ENCODE measurements at regions not wholly inside any gene's neighbourhood (a gene's known extent, or its start where the extent isn't known, plus 50 kb on each side); places are given as distances from the start of the nearest gene placed in this dataset.
A peak's percentile ranks its signal among the peaks of the same experiment; 100 is the strongest.
"Not testable (repeated sequence)": the region's sequence is repeated elsewhere in the genome, so short reads cannot be mapped to it uniquely, and the experiment has no call there.

DNA sequence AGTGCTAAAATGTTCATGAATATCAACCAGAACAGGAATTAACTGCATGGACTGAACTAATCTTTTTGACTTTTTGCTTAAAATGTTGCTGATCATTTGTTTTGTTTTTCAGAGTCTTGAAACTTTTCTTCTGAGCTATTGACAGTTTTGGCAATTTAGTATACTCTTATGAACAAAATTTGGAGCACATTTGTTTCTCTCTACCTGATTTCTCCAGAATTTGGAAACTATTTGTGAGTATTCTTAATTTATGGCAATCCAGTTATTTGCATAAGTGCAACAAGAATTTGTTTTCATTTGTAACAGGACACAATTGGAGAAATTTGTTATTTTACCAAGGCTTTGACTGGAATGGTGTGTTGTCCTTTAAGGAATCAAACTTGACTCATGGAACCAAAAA is 107.4 kb downstream of the RTP4 start:
- not testable (repeated sequence) for H3K36me3 ChIP-seq (ENCODE audit: insufficient read depth, low read length); H3K4me1 ChIP-seq (ENCODE audit: insufficient read depth, low read length); H3K27me3 ChIP-seq (ENCODE audit: insufficient read depth, low read length); H3K27ac ChIP-seq (ENCODE audit: low read depth, low read length); H3K9ac ChIP-seq (ENCODE audit: low read depth, low read length); H3K4me3 ChIP-seq (ENCODE audit: low read length)
- peaks cover 63% of the 10 kb centered on the region for H3K9me3 ChIP-seq (ENCODE audit: insufficient read depth, low read depth, low read length)

GRCh38 chr3:187473778-187474406 is 105.7 kb downstream of the RTP4 start:
- H3K9me3 ChIP-seq (ENCODE audit: insufficient read depth, low read depth, low read length) = peaks cover 59% of the 10 kb centered on the region
- 100% methylated on average over 1 of the region's 1 CpG for WGBS

GRCh38 chr3:187466306-187466705 is 98.1 kb downstream of the RTP4 start:
- H3K36me3 ChIP-seq (ENCODE audit: insufficient read depth, low read length); H3K27me3 ChIP-seq (ENCODE audit: insufficient read depth, low read length); H3K4me3 ChIP-seq (ENCODE audit: low read length); H3K9me3 ChIP-seq (ENCODE audit: insufficient read depth, low read depth, low read length): not testable (repeated sequence)
- Histone ChIP-seq H3K4me1 (ENCODE audit: insufficient read depth, low read length) (peaks cover 17% of the 10 kb centered on the region), H3K27ac (ENCODE audit: low read depth, low read length) (peak overlapping the region; percentile 93), H3K9ac (ENCODE audit: low read depth, low read length) (peak overlapping the region; percentile 72)
- WGBS = 9% methylated on average over 7 of the region's 7 CpGs

More at GRCh38 chr3:187473778-187474406, 105.7 kb downstream of the RTP4 start:
- Histone ChIP-seq H3K36me3 (ENCODE audit: insufficient read depth, low read length) (no peaks in the 10 kb centered on the region), H3K9ac (ENCODE audit: low read depth, low read length) (no peak overlapping the region), H3K27ac (ENCODE audit: low read depth, low read length) (no peak overlapping the region), H3K27me3 (ENCODE audit: insufficient read depth, low read length) (no peaks in the 10 kb centered on the region), H3K4me3 (ENCODE audit: low read length) (0 out of 2 replicates have a peak overlapping the region, but pooled peaks have one; percentile 19), H3K4me1 (ENCODE audit: insufficient read depth, low read length) (no peaks in the 10 kb centered on the region)

- no peak overlapping the region; the same call in 1 of the 2 replicates for H3K4me3 ChIP-seq (ENCODE audit: low read length)
Measured at GRCh38 chr3:187465503-187465902, 97.3 kb downstream of the RTP4 start.

DNA sequence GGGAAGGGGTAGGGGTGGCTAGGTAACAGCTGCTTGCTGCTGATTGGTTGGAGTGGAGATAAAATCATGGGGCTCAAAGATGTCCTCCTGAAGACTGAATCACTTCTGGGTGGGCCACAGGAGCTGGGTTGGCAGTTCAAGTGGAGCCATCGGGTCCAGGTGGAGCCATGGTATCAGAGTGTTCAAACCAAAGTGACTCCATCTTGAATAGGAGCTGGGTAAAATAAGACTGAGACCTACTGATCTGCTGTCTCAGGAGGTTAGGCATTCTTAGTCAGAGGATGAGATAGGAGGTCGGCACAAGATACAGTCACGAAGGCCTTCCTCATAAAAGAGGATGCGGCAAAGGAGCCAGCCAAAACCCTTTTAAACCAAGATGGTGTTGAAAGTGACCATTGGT is 96.5 kb downstream of the RTP4 start:
- H3K9me3 ChIP-seq (ENCODE audit: insufficient read depth, low read depth, low read length) = no peaks in the 10 kb centered on the region
- peak overlapping the region; percentile 93 for H3K27ac ChIP-seq (ENCODE audit: low read depth, low read length)

More at GRCh38 chr3:187465503-187465902, 97.3 kb downstream of the RTP4 start:
- Histone ChIP-seq H3K9ac (ENCODE audit: low read depth, low read length) (peak overlapping the region; percentile 72), H3K36me3 (ENCODE audit: insufficient read depth, low read length) (no peaks in the 10 kb centered on the region), H3K9me3 (ENCODE audit: insufficient read depth, low read depth, low read length) (no peaks in the 10 kb centered on the region), H3K27me3 (ENCODE audit: insufficient read depth, low read length) (no peaks in the 10 kb centered on the region), H3K4me1 (ENCODE audit: insufficient read depth, low read length) (peaks cover 17% of the 10 kb centered on the region), H3K27ac (ENCODE audit: low read depth, low read length) (peak overlapping the region; percentile 93)
- 15% methylated on average over 4 of the region's 4 CpGs for WGBS

DNA sequence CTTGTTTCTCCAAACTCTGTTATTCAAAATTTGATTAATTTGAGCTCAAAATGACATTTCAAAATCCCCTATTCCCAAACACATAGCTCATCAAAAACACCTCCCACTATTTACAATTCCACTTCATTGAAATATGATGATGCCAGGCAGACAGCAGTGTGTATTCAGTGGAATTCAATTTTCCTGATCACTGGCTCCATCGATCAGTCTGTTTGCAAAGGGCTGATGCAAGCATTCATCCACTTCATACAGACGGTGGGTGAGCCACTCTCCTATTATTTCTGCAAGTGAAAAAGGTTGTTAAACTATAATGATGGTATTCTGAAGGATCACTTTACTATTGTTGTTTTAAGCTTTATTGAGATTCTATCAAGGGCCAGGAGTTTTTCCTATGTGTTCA is 90.7 kb downstream of the RTP4 start:
- no peaks in the 10 kb centered on the region; the same call in 1 of the 2 replicates for H3K4me1 ChIP-seq (ENCODE audit: insufficient read depth, low read length)
- no peaks in the 10 kb centered on the region for H3K27me3 ChIP-seq (ENCODE audit: insufficient read depth, low read length)
- no peak overlapping the region for H3K27ac ChIP-seq (ENCODE audit: low read depth, low read length)
- H3K4me3 ChIP-seq (ENCODE audit: low read length) = no peak overlapping the region
- H3K9ac ChIP-seq (ENCODE audit: low read depth, low read length) = no peak overlapping the region
- no peaks in the 10 kb centered on the region for H3K36me3 ChIP-seq (ENCODE audit: insufficient read depth, low read length)
- H3K9me3 ChIP-seq (ENCODE audit: insufficient read depth, low read depth, low read length) = no peaks in the 10 kb centered on the region
- 97% methylated on average over 2 of the region's 2 CpGs for WGBS

More for the DNA sequence above, 96.5 kb downstream of the RTP4 start:
- WGBS = 93% methylated on average over 4 of the region's 4 CpGs
- no peak overlapping the region for H3K4me3 ChIP-seq (ENCODE audit: low read length)
- peaks cover 17% of the 10 kb centered on the region for H3K4me1 ChIP-seq (ENCODE audit: insufficient read depth, low read length)
- H3K27me3 ChIP-seq (ENCODE audit: insufficient read depth, low read length) = no peaks in the 10 kb centered on the region
- no peak overlapping the region for H3K9ac ChIP-seq (ENCODE audit: low read depth, low read length)
- H3K36me3 ChIP-seq (ENCODE audit: insufficient read depth, low read length) = no peaks in the 10 kb centered on the region

- no peak overlapping the region for H3K9ac ChIP-seq (ENCODE audit: low read depth, low read length)
- no peaks in the 10 kb centered on the region for H3K9me3 ChIP-seq (ENCODE audit: insufficient read depth, low read depth, low read length)
- 97% methylated on average over 2 of the region's 2 CpGs for WGBS
Measured at GRCh38 chr3:187458383-187458782, 90.2 kb downstream of the RTP4 start.

GRCh38 chr3:187456250-187456649 is 88.1 kb downstream of the RTP4 start:
- WGBS = 82% methylated on average over 1 of the region's 1 CpG
- H3K27me3 ChIP-seq (ENCODE audit: insufficient read depth, low read length) = no peaks in the 10 kb centered on the region

More at GRCh38 chr3:187458383-187458782, 90.2 kb downstream of the RTP4 start:
- Histone ChIP-seq H3K36me3 (ENCODE audit: insufficient read depth, low read length) (no peaks in the 10 kb centered on the region), H3K27ac (ENCODE audit: low read depth, low read length) (no peak overlapping the region), H3K4me1 (ENCODE audit: insufficient read depth, low read length) (no peaks in the 10 kb centered on the region; the same call in 1 of the 2 replicates), H3K4me3 (ENCODE audit: low read length) (no peak overlapping the region), H3K27me3 (ENCODE audit: insufficient read depth, low read length) (no peaks in the 10 kb centered on the region)

GRCh38 chr3:187454085-187454815 is 86.1 kb downstream of the RTP4 start:
- H3K27me3 ChIP-seq (ENCODE audit: insufficient read depth, low read length) = no peaks in the 10 kb centered on the region
- no peak overlapping the region for H3K27ac ChIP-seq (ENCODE audit: low read depth, low read length)
- H3K9ac ChIP-seq (ENCODE audit: low read depth, low read length) = no peak overlapping the region
- no peaks in the 10 kb centered on the region for H3K36me3 ChIP-seq (ENCODE audit: insufficient read depth, low read length)
- H3K9me3 ChIP-seq (ENCODE audit: insufficient read depth, low read depth, low read length) = peaks cover 12% of the 10 kb centered on the region
- H3K4me1 ChIP-seq (ENCODE audit: insufficient read depth, low read length) = peaks cover 14% of the 10 kb centered on the region
- no peak overlapping the region for H3K4me3 ChIP-seq (ENCODE audit: low read length)
- whole genome bisulfite sequencing = 63% methylated on average over 6 of the region's 6 CpGs

More at GRCh38 chr3:187456250-187456649, 88.1 kb downstream of the RTP4 start:
- H3K27ac ChIP-seq (ENCODE audit: low read depth, low read length) = no peak overlapping the region
- no peak overlapping the region for H3K9ac ChIP-seq (ENCODE audit: low read depth, low read length)
- H3K4me3 ChIP-seq (ENCODE audit: low read length) = no peak overlapping the region
- H3K36me3 ChIP-seq (ENCODE audit: insufficient read depth, low read length) = no peaks in the 10 kb centered on the region
- peaks cover 12% of the 10 kb centered on the region for H3K9me3 ChIP-seq (ENCODE audit: insufficient read depth, low read depth, low read length)
- peaks cover under 1% of the 10 kb centered on the region; the same call in 1 of the 2 replicates for H3K4me1 ChIP-seq (ENCODE audit: insufficient read depth, low read length)

- Histone ChIP-seq H3K9ac (ENCODE audit: low read depth, low read length) (no peak overlapping the region), H3K27me3 (ENCODE audit: insufficient read depth, low read length) (no peaks in the 10 kb centered on the region), H3K9me3 (ENCODE audit: insufficient read depth, low read depth, low read length) (peaks cover 12% of the 10 kb centered on the region), H3K4me3 (ENCODE audit: low read length) (no peak overlapping the region), H3K36me3 (ENCODE audit: insufficient read depth, low read length) (no peaks in the 10 kb centered on the region), H3K4me1 (ENCODE audit: insufficient read depth, low read length) (peaks cover 15% of the 10 kb centered on the region), H3K27ac (ENCODE audit: low read depth, low read length) (0 out of 2 replicates have a peak overlapping the region, but pooled peaks have one; percentile 15)
- WGBS = 79% methylated on average over 5 of the region's 7 CpGs
Measured at GRCh38 chr3:187450431-187451190, 82.4 kb downstream of the RTP4 start.

DNA sequence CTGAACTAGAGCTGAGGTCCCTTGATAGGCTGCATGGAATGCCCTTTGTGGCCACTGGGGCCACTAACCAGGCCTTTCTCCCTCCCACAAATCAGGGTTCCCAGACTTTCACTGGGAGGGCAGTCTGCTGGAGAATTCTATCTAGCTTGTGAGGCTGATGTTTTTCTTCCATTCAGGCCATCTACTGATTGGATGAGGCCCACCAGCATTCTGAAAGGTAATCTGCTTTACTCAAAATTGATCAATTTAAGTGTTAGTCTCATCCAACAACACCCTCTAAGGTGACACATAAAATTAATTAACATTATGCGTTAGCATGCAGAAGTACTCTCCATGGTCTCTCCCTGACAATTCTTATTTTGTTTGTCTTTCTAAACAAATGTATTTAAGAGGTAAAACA is 80.5 kb downstream of the RTP4 start:
- H3K27ac ChIP-seq (ENCODE audit: low read depth, low read length) = no peak overlapping the region
- peaks cover 12% of the 10 kb centered on the region for H3K9me3 ChIP-seq (ENCODE audit: insufficient read depth, low read depth, low read length)
- no peaks in the 10 kb centered on the region for H3K27me3 ChIP-seq (ENCODE audit: insufficient read depth, low read length)
- H3K36me3 ChIP-seq (ENCODE audit: insufficient read depth, low read length) = no peaks in the 10 kb centered on the region
- no peak overlapping the region for H3K9ac ChIP-seq (ENCODE audit: low read depth, low read length)
- H3K4me1 ChIP-seq (ENCODE audit: insufficient read depth, low read length) = peaks cover 16% of the 10 kb centered on the region
- no peak overlapping the region for H3K4me3 ChIP-seq (ENCODE audit: low read length)
- WGBS = 100% methylated on average over 1 of the region's 1 CpG
